Cardiac muscle cell (in vitro differentiated cells and primary cell): ENCODE measurements at regions not wholly inside any gene's neighbourhood (a gene's known extent, or its start where the extent isn't known, plus 50 kb on each side); places are given as distances from the start of the nearest gene placed in this dataset.
A peak's percentile ranks its signal among the peaks of the same experiment; 100 is the strongest.

Experiments used
- DNase-seq, 2 donors: peaks; one replicate each; pipeline versions ENCODE4 v3.0.0 to v3.0.0-alpha.2; 2010 to 2017; ENCODE audit warnings: low read depth in 1 of 2, low spot score in 1 of 2
- H3K27ac ChIP-seq: fragments of 200-600 bp; sonication (generic); 2 replicates; pipeline ENCODE4 v1.5.1; 2016
- H3K27me3 ChIP-seq: fragments of 200-600 bp; sonication (generic); 2 replicates; pipeline ENCODE4 v1.6.0; 2016; ENCODE audit warnings: control low read depth
- H3K36me3 ChIP-seq: fragments of 200-600 bp; sonication (generic); 2 replicates; pipeline ENCODE4 v1.5.1; 2016; ENCODE audit warnings: control low read depth
- H3K4me1 ChIP-seq: fragments of 200-600 bp; sonication (generic); 2 replicates; pipeline ENCODE4 v1.8.1; 2017; ENCODE audit warnings: low read depth, mild to moderate bottlenecking, mixed run types
- H3K4me3 ChIP-seq: fragments of 200-600 bp; sonication (generic); 2 replicates; pipeline ENCODE4 v1.5.1; 2016; ENCODE audit warnings: mild to moderate bottlenecking
- H3K9me3 ChIP-seq: fragments of 200-600 bp; sonication (generic); 2 replicates; pipeline ENCODE4 v1.5.1; 2017; ENCODE audit warnings: low read depth, mild to moderate bottlenecking, control low read depth
- TF ChIP-seq, protein P1 (sequence below): IDR thresholded peaks from 2 replicates; pipeline ENCODE4 v1.5.1; 2012; ENCODE audit warnings: low read depth, mild to moderate bottlenecking, low read length

DNA sequence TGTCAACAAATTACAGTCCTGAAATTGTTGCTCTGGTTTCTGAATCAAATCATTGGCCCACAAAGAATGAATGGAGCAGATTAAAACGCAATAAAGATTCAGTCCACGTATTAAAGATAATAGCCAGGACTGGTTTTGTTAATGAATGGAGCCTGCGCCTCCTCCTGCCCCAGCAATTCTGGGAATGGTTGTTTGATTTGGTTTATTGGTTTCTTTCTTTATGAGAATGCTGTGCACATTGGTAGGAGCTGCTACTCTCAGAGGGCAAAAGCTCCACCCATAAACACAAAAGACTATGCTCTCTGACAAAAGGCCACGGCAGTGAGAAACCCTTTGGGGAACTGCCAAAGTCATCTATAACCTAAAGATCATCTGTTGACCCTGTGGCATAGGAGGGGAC lies 261.1 kb downstream of the ABHD5 start:
- H3K4me3 ChIP-seq, result no peak overlapping the region
- TF ChIP-seq, protein P1, sequence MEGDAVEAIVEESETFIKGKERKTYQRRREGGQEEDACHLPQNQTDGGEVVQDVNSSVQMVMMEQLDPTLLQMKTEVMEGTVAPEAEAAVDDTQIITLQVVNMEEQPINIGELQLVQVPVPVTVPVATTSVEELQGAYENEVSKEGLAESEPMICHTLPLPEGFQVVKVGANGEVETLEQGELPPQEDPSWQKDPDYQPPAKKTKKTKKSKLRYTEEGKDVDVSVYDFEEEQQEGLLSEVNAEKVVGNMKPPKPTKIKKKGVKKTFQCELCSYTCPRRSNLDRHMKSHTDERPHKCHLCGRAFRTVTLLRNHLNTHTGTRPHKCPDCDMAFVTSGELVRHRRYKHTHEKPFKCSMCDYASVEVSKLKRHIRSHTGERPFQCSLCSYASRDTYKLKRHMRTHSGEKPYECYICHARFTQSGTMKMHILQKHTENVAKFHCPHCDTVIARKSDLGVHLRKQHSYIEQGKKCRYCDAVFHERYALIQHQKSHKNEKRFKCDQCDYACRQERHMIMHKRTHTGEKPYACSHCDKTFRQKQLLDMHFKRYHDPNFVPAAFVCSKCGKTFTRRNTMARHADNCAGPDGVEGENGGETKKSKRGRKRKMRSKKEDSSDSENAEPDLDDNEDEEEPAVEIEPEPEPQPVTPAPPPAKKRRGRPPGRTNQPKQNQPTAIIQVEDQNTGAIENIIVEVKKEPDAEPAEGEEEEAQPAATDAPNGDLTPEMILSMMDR, result no peak
- H3K27ac ChIP-seq, result no peak overlapping the region
- no peak for DNase-seq
- no peaks in the 10 kb centered on the region for H3K9me3 ChIP-seq
- H3K36me3 ChIP-seq, result no peaks in the 10 kb centered on the region
- no peaks in the 10 kb centered on the region for H3K4me1 ChIP-seq
- H3K27me3 ChIP-seq, result peaks cover 9% of the 10 kb centered on the region

DNA sequence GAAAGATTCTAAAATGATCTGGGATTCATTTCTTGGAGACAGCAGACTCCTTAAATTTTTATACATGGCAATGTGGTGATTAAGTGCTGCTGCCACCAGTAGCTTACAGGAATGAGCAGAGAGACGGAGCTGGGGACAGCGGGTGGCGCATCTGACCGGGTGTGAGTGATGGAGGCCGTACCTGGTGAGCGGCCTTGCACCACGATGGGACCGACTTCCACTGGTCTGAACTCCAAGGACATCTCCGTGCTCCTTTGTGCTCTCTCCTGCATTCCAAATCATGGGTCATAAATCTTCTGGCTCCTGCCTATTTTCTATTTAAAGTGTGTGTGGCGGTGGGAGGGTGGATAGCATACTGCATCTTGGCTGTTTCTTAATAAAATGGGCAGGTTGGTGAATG lies 262.6 kb downstream of the ABHD5 start:
- Histone ChIP-seq H3K36me3 (no peaks in the 10 kb centered on the region), H3K27ac (no peak overlapping the region), H3K4me3 (no peak overlapping the region), H3K9me3 (no peaks in the 10 kb centered on the region), H3K27me3 (peaks cover 9% of the 10 kb centered on the region), H3K4me1 (peaks cover 3% of the 10 kb centered on the region)
- DNase-seq, result no peak
- TF ChIP-seq, protein P1, result no peak

DNA sequence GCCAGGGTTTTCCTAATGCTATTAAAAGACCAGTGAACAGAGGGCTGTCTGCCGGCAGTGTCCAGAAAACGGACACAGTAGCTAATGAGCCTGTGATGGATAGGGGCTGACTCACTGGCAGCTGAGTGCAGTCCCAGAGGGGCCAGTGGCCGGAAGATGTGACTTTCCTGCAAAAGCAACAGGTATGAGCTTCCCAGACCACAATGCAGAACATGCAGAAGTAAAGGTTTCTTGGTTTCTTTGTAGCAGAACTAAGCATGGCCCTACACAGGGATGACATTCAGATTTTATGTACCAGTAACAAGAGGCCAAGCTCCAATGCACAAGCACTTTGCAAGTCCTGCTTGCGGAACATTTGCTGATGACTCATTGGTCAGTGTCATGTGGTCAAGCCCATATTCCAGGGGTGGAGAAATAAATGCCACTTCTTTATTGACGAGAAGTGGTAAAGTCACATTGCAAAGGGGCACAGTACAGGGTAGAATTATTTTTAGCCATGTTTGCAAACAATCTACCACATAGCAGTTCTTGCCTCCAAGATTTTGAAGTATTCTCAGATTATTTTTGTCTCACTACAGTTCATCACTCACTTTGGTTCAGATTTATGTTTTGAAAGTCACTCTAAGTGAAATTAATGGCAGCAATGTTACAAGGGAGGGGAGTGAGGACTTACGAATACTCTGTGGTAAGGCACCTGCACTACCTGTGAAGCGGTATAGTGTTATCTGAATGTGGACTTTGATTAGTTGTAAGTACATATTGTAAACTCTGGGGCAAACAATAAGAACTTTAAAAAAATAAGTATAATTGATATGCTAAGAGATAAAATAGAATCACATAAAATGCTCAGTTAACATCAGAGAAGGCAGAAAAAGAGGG lies 263.3 kb downstream of the ABHD5 start:
- no peak overlapping the region for H3K27ac ChIP-seq
- H3K36me3 ChIP-seq, result no peaks in the 10 kb centered on the region
- DNase-seq, result peak in 1 of 2 donors; percentile 20
- H3K4me3 ChIP-seq, result no peak overlapping the region
- peaks cover 7% of the 10 kb centered on the region for H3K4me1 ChIP-seq
- TF ChIP-seq, protein P1, result no peak
- no peaks in the 10 kb centered on the region for H3K9me3 ChIP-seq
- peaks cover 9% of the 10 kb centered on the region for H3K27me3 ChIP-seq

DNA sequence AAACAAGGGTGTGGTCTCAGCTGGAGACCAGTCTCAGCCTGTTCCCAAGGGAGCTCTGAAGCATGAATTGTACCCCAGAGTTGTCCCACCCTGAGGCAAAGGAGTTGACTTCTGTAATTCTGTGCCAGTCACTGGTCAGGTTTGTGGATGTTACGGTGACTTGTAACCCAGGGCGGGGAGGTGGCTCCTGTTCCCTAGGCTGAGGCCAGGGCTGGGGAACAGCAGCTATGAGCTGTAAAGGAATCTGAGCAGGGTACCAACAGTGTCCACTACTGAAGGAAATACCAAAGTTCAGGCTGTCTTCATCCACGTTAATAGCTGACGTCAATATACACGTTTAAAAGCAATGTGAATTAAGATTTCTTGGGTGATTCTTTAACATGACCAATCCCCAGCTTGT lies 266.2 kb downstream of the ABHD5 start:
- TF ChIP-seq, protein P1, result no peak
- H3K27ac ChIP-seq, result no peak overlapping the region

DNA sequence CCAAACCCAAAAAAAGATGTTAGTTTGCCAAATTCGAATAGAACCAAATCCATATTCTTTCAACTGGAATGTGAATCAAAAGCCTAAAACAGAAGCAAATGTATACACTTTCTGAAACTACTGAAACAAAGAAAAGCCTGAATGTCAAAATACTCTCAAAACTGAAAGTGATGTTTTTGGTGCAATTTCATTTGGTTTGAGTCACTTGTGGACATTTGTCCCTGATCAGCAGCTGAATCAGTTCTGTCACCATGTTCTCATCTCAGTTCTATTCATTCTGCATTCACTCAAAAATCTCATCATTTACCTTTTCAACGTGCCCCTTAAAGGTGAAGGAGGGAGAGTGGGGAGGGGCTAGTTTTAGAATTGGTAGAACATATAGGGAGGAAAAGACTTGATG lies 266.8 kb downstream of the ABHD5 start:
- Histone ChIP-seq H3K4me1 (peaks cover 17% of the 10 kb centered on the region), H3K27ac (no peak overlapping the region), H3K27me3 (peaks cover 9% of the 10 kb centered on the region), H3K36me3 (no peaks in the 10 kb centered on the region), H3K4me3 (no peak overlapping the region), H3K9me3 (no peaks in the 10 kb centered on the region)
- TF ChIP-seq, protein P1, result no peak
- no peak for DNase-seq

More for the DNA sequence above, 266.2 kb downstream of the ABHD5 start:
- Histone ChIP-seq H3K36me3 (no peaks in the 10 kb centered on the region), H3K27me3 (peaks cover 9% of the 10 kb centered on the region), H3K4me3 (no peak overlapping the region), H3K4me1 (peaks cover 17% of the 10 kb centered on the region), H3K9me3 (no peaks in the 10 kb centered on the region)
- DNase-seq, result no peak
